Hepatocyte (in vitro differentiated cells): ENCODE measurements at regions not wholly inside any gene's neighbourhood (a gene's known extent, or its start where the extent isn't known, plus 50 kb on each side); places are given as distances from the start of the nearest gene placed in this dataset.

Source experiments
- DNase-seq: peaks from one replicate; pipeline ENCODE4 v3.0.0-alpha.2; 2016; ENCODE audit warnings: low spot score
- H2AFZ ChIP-seq: fragments of 200-600 bp; sonication (generic); 2 replicates; pipeline ENCODE4 v1.6.0; 2016; ENCODE audit warnings: antibody characterized with exemption, mild to moderate bottlenecking
- H3K27ac ChIP-seq: fragments of 200-600 bp; sonication (generic); 2 replicates; pipeline ENCODE4 v1.5.1; 2016; ENCODE audit warnings: mild to moderate bottlenecking
- H3K27me3 ChIP-seq: fragments of 200-600 bp; sonication (generic); 2 replicates; pipeline ENCODE4 v1.6.1; 2016
- H3K36me3 ChIP-seq: fragments of 200-600 bp; sonication (generic); replicated peaks from 2 replicates; pipeline ENCODE4 v1.5.1; 2016; ENCODE audit warnings: low read depth; ENCODE audit not compliant: insufficient read depth
- H3K4me1 ChIP-seq: fragments of 200-600 bp; sonication (generic); 2 replicates; pipeline ENCODE4 v1.5.1; 2016; ENCODE audit warnings: mild to moderate bottlenecking, moderate library complexity; ENCODE audit not compliant: insufficient read depth
- H3K4me2 ChIP-seq: fragments of 200-600 bp; sonication (generic); 2 replicates; pipeline ENCODE4 v1.6.0; 2016
- H3K4me3 ChIP-seq: fragments of 200-600 bp; sonication (generic); 2 replicates; pipeline ENCODE4 v1.5.1; 2016; ENCODE audit warnings: mild to moderate bottlenecking
- H3K79me2 ChIP-seq: fragments of 200-600 bp; sonication (generic); 2 replicates; pipeline ENCODE4 v1.6.0; 2017; ENCODE audit warnings: mild to moderate bottlenecking
- H3K9me2 ChIP-seq: fragments of 200-600 bp; sonication (generic); replicated peaks from 2 replicates; pipeline ENCODE4 v1.6.0; 2017; ENCODE audit warnings: mild to moderate bottlenecking; ENCODE audit not compliant: insufficient read depth
- H3K9me3 ChIP-seq: fragments of 200-600 bp; sonication (generic); 2 replicates; pipeline ENCODE4 v1.5.1; 2016; ENCODE audit warnings: low read depth, mild to moderate bottlenecking
- H4K20me1 ChIP-seq: fragments of 200-600 bp; sonication (generic); 2 replicates; pipeline ENCODE4 v1.6.0; 2016; ENCODE audit warnings: mild to moderate bottlenecking; ENCODE audit not compliant: insufficient read depth, poor library complexity, severe bottlenecking
- EZH2 ChIP-seq: fragments of 200-600 bp; sonication (generic); IDR thresholded peaks from 2 replicates; pipeline ENCODE4 v1.6.1; 2016; ENCODE audit warnings: antibody characterized with exemption, mild to moderate bottlenecking, borderline replicate concordance
- EZH2phosphoT487 ChIP-seq: fragments of 200-600 bp; sonication (generic); IDR thresholded peaks from one replicate; pipeline ENCODE4 v1.6.1; 2018; ENCODE audit warnings: antibody characterized with exemption, mild to moderate bottlenecking, low read depth, moderate library complexity; ENCODE audit not compliant: unreplicated experiment, severe bottlenecking
- WGBS: methylation state at CpG from one replicate; pipeline ENCODE4 v1.1.6; 2016; ENCODE audit warnings: low lambda C conversion rate; ENCODE audit errors: missing lambda C conversion rate; 5-methylcytosine and 5-hydroxymethylcytosine counted together
- TF ChIP-seq, protein P1 (sequence below): fragments of 200-600 bp; sonication (generic); IDR thresholded peaks from 2 replicates; pipeline ENCODE4 v1.5.1; 2016; ENCODE audit warnings: antibody characterized with exemption, mild to moderate bottlenecking; ENCODE audit not compliant: poor library complexity

GRCh38 chr3:23646184-23646920 lies 159.4 kb upstream of the UBE2E1 start:
- no peaks in the 10 kb centered on the region for H3K79me2 ChIP-seq
- no peak overlapping the region for H3K4me2 ChIP-seq
- H3K9me3 ChIP-seq: no peaks in the 10 kb centered on the region
- no peak overlapping the region for H2AFZ ChIP-seq
- H3K4me3 ChIP-seq: no peak overlapping the region
- TF ChIP-seq EZH2phosphoT487 (no peak), EZH2 (no peak)
- TF ChIP-seq, protein P1, sequence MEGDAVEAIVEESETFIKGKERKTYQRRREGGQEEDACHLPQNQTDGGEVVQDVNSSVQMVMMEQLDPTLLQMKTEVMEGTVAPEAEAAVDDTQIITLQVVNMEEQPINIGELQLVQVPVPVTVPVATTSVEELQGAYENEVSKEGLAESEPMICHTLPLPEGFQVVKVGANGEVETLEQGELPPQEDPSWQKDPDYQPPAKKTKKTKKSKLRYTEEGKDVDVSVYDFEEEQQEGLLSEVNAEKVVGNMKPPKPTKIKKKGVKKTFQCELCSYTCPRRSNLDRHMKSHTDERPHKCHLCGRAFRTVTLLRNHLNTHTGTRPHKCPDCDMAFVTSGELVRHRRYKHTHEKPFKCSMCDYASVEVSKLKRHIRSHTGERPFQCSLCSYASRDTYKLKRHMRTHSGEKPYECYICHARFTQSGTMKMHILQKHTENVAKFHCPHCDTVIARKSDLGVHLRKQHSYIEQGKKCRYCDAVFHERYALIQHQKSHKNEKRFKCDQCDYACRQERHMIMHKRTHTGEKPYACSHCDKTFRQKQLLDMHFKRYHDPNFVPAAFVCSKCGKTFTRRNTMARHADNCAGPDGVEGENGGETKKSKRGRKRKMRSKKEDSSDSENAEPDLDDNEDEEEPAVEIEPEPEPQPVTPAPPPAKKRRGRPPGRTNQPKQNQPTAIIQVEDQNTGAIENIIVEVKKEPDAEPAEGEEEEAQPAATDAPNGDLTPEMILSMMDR: no peak
- H3K36me3 ChIP-seq: no peaks in the 10 kb centered on the region
- 42% methylated on average over 8 of the region's 8 CpGs for WGBS
- no peaks in the 10 kb centered on the region for H3K27me3 ChIP-seq
- H3K27ac ChIP-seq: no peak overlapping the region
- no peak for DNase-seq
- no peaks in the 10 kb centered on the region for H4K20me1 ChIP-seq
- no peaks in the 10 kb centered on the region for H3K9me2 ChIP-seq
- H3K4me1 ChIP-seq: peaks cover 11% of the 10 kb centered on the region

GRCh38 chr3:23647706-23648258 lies 158.0 kb upstream of the UBE2E1 start:
- Histone ChIP-seq H3K27ac (no peak overlapping the region), H3K9me3 (no peaks in the 10 kb centered on the region), H3K4me2 (no peak overlapping the region), H3K4me1 (peaks cover 11% of the 10 kb centered on the region), H3K27me3 (no peaks in the 10 kb centered on the region), H3K36me3 (no peaks in the 10 kb centered on the region), H3K9me2 (no peaks in the 10 kb centered on the region), H3K4me3 (no peak overlapping the region), H4K20me1 (no peaks in the 10 kb centered on the region), H2AFZ (no peak overlapping the region), H3K79me2 (no peaks in the 10 kb centered on the region)
- WGBS: 100% methylated on average over 6 of the region's 6 CpGs
- TF ChIP-seq EZH2phosphoT487: no peak
- no peak for TF ChIP-seq EZH2
- TF ChIP-seq, protein P1: no peak
- no peak for DNase-seq

- H3K79me2 ChIP-seq: no peaks in the 10 kb centered on the region
- no peak overlapping the region for H3K27ac ChIP-seq
- no peaks in the 10 kb centered on the region for H3K36me3 ChIP-seq
- peaks cover 11% of the 10 kb centered on the region for H3K4me1 ChIP-seq
- H3K9me2 ChIP-seq: no peaks in the 10 kb centered on the region
- WGBS: 83% methylated on average over 5 of the region's 5 CpGs
- no peaks in the 10 kb centered on the region for H3K9me3 ChIP-seq
- no peaks in the 10 kb centered on the region for H4K20me1 ChIP-seq
- H3K4me2 ChIP-seq: no peak overlapping the region
- no peaks in the 10 kb centered on the region for H3K27me3 ChIP-seq
- no peak for TF ChIP-seq EZH2
- TF ChIP-seq, protein P1: no peak
- no peak for TF ChIP-seq EZH2phosphoT487
- H2AFZ ChIP-seq: no peak overlapping the region
- H3K4me3 ChIP-seq: no peak overlapping the region
- DNase-seq: no peak
Observed at GRCh38 chr3:23648326-23648995, 157.3 kb upstream of the UBE2E1 start.
